WTC11 (cell line): ENCODE measurements at regions not wholly inside any gene's neighbourhood (a gene's known extent, or its start where the extent isn't known, plus 50 kb on each side); places are given as distances from the start of the nearest gene placed in this dataset.
A peak's percentile ranks its signal among the peaks of the same experiment; 100 is the strongest.

ENCODE experiments used
- ATAC-seq: fragments of 200-7000 bp; cut with Tn5 transposase; 2 replicates; pipeline ENCODE4 v1.10.0; 2021; ENCODE audit warnings: mild to moderate bottlenecking, moderate library complexity
- CTCF ChIA-PET: fragments of 300-600 bp; sonication (Branson Sonifier 250); formaldehyde crosslinking; loops from one replicate; lab custom pipeline; 2021; ENCODE audit warnings: antibody characterized with exemption; lab: Charles Lee
- POLR2A ChIA-PET: fragments of 350-600 bp; sonication (Branson Sonifier 250); formaldehyde crosslinking; loops from one replicate; lab custom pipeline; 2021; ENCODE audit warnings: antibody characterized with exemption; lab: Charles Lee
- DNase-seq: peaks from one replicate; pipeline ENCODE4 v3.0.0; 2021; ENCODE audit warnings: low spot score
- H3K27ac Mint-ChIP-seq: 2 replicates; pipeline ENCODE4 v1.8.0; 2021; ENCODE audit warnings: mixed read lengths
- H3K27me3 Mint-ChIP-seq: 2 replicates; pipeline ENCODE4 v1.8.0; 2021; ENCODE audit warnings: low read depth, mild to moderate bottlenecking, moderate library complexity, mixed read lengths
- H3K36me3 Mint-ChIP-seq: 2 replicates; pipeline ENCODE4 v1.8.0; 2021; ENCODE audit warnings: mixed read lengths
- H3K4me1 Mint-ChIP-seq: 2 replicates; pipeline ENCODE4 v1.8.0; 2022; ENCODE audit warnings: mixed read lengths
- H3K4me3 Mint-ChIP-seq: 2 replicates; pipeline ENCODE4 v1.8.0; 2021; ENCODE audit warnings: mild to moderate bottlenecking, moderate library complexity, mixed read lengths
- H3K9me3 Mint-ChIP-seq: 2 replicates; pipeline ENCODE4 v1.8.0; 2021; ENCODE audit warnings: mixed read lengths
- ARID4B ChIP-seq: sonication (generic); formaldehyde crosslinking; IDR thresholded peaks from 2 replicates; pipeline ENCODE4 v1.8.0; 2023; ENCODE audit warnings: missing genetic modification reagents, mild to moderate bottlenecking, borderline replicate concordance
- ATF6 ChIP-seq: sonication (generic); formaldehyde crosslinking; IDR thresholded peaks from 2 replicates; pipeline ENCODE4 v1.8.1; 2023; ENCODE audit warnings: mild to moderate bottlenecking, missing genetic modification reagents
- ESRRA ChIP-seq: sonication (generic); formaldehyde crosslinking; IDR thresholded peaks from 2 replicates; pipeline ENCODE4 v1.8.1; 2022; ENCODE audit warnings: mild to moderate bottlenecking, missing genetic modification reagents, borderline replicate concordance
- HMGA2 ChIP-seq: fragments of 250-450 bp; sonication (Bioruptor Pico); IDR thresholded peaks from 2 replicates; pipeline ENCODE4 v1.4.0; 2021; ENCODE audit warnings: mild to moderate bottlenecking, moderate library complexity
- IRF2 ChIP-seq: sonication (generic); formaldehyde crosslinking; IDR thresholded peaks from 2 replicates; pipeline ENCODE4 v1.8.0; 2022; ENCODE audit warnings: low read depth, missing genetic modification reagents, borderline replicate concordance
- JAZF1 ChIP-seq: fragments of 250-450 bp; sonication (Bioruptor Pico); IDR thresholded peaks from 2 replicates; pipeline ENCODE4 v1.9.0; 2021; ENCODE audit warnings: moderate library complexity, mild to moderate bottlenecking, inconsistent platforms
- KAT7 ChIP-seq: sonication (generic); formaldehyde crosslinking; IDR thresholded peaks from 2 replicates; pipeline ENCODE4 v1.8.1; 2023; ENCODE audit warnings: missing genetic modification reagents, mild to moderate bottlenecking, borderline replicate concordance
- MXD4 ChIP-seq: fragments of 250-450 bp; sonication (Bioruptor Pico); IDR thresholded peaks from 2 replicates; pipeline ENCODE4 v1.8.0; 2021; ENCODE audit warnings: mild to moderate bottlenecking, moderate library complexity, borderline replicate concordance
- NR1H2 ChIP-seq: sonication (generic); formaldehyde crosslinking; IDR thresholded peaks from 2 replicates; pipeline ENCODE4 v1.9.0; 2021; ENCODE audit warnings: mild to moderate bottlenecking, moderate library complexity, missing genetic modification reagents
- NR3C1 ChIP-seq: sonication (generic); formaldehyde crosslinking; conservative IDR thresholded peaks from 2 replicates; pipeline ENCODE4 v1.8.1; 2023; ENCODE audit warnings: low read depth, mild to moderate bottlenecking, missing genetic modification reagents
- OVOL2 ChIP-seq: fragments of 250-450 bp; sonication (Bioruptor Pico); IDR thresholded peaks from 2 replicates; pipeline ENCODE4 v1.9.0; 2021; ENCODE audit warnings: mild to moderate bottlenecking, borderline replicate concordance
- PRDM15 ChIP-seq: sonication (generic); formaldehyde crosslinking; IDR thresholded peaks from 2 replicates; pipeline ENCODE4 v1.8.0; 2022; ENCODE audit warnings: missing genetic modification reagents
- TCF7 ChIP-seq: sonication (generic); formaldehyde crosslinking; IDR thresholded peaks from 2 replicates; pipeline ENCODE4 v1.8.0; 2022; ENCODE audit warnings: mild to moderate bottlenecking, low read depth, missing genetic modification reagents, moderate library complexity
- TEAD1 ChIP-seq: sonication (generic); formaldehyde crosslinking; IDR thresholded peaks from 2 replicates; pipeline ENCODE4 v1.8.0; 2022; ENCODE audit warnings: mild to moderate bottlenecking, missing genetic modification reagents
- TF ChIP-seq, protein P1 (sequence below): sonication (generic); formaldehyde crosslinking; IDR thresholded peaks from 2 replicates; pipeline ENCODE4 v1.8.1; 2022; ENCODE audit warnings: low read depth, missing genetic modification reagents, borderline replicate concordance
- TF ChIP-seq, protein P2 (sequence below): sonication (generic); formaldehyde crosslinking; IDR thresholded peaks from 2 replicates; pipeline ENCODE4 v1.8.1; 2023; ENCODE audit warnings: mild to moderate bottlenecking, moderate library complexity, missing genetic modification reagents
- TF ChIP-seq, protein P3 (sequence below): fragments of 250-450 bp; sonication (Bioruptor Pico); IDR thresholded peaks from 2 replicates; pipeline ENCODE4 v1.9.0; 2021; ENCODE audit warnings: mild to moderate bottlenecking

DNA sequence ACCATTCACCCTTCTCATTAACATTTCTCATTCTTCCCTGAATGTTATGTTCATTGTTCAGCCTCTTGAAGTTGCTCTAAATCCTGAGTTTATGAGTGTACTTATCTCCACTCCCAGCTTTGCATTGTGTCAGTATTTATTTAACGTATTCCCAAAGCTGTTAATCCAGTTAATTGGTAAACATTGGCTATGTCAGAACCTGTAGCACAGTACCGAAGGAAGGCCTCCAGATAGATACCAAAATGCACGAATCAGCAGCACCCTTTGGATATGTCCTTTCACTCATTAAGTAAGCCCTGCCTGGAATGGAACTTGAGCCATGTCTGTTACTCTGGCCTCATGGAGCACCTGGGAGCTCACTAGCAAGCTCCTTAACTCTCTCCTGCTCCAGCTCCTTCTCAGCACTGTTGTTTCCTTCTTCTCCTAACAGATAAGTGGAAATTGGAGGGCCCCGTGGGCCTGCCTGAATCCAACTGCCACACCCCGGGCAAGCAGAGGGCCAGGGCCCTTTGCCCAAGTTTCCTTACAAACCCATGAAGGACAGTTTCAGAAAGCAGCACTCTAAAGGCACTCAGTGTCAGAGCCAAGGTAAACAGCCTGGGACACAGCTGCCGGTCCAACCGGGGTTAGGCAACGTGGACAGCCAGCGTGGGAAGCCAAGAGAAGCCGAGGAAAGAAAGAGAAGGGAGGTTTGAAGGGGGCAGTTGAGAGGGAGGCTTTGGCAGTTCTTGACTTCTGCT is 155.0 kb upstream of the SERP2 start:
- POLR2A ChIA-PET = interaction anchor here (0.5 to 1.2 kb wide), 2 partner anchors 218 to 291 kb away, joined by 3 to 4 read pairs; no protein-coding TSS in a partner anchor
- peaks cover 9% of the 10 kb centered on the region for H3K4me1 Mint-ChIP-seq
- no peaks in the 10 kb centered on the region for H3K9me3 Mint-ChIP-seq
- 0 out of 2 replicates have a peak overlapping the region, but pooled peaks have one; percentile 5 for H3K27ac Mint-ChIP-seq
- no peaks in the 10 kb centered on the region for H3K36me3 Mint-ChIP-seq
- ATAC-seq = no peak
- H3K4me3 Mint-ChIP-seq = no peak overlapping the region
- CTCF ChIA-PET = interaction anchor here (1.8 kb wide), 1 partner anchor 25 kb away, joined by 6 read pairs; no protein-coding TSS in a partner anchor
- no peaks in the 10 kb centered on the region; the same call in 1 of the 2 replicates for H3K27me3 Mint-ChIP-seq
- no peak for TF ChIP-seq MXD4 (CRISPR knock-in tag)
- no peak for TF ChIP-seq OVOL2
- TF ChIP-seq TEAD1 (CRISPR knock-in tag) = no peak
- TF ChIP-seq, protein P1, sequence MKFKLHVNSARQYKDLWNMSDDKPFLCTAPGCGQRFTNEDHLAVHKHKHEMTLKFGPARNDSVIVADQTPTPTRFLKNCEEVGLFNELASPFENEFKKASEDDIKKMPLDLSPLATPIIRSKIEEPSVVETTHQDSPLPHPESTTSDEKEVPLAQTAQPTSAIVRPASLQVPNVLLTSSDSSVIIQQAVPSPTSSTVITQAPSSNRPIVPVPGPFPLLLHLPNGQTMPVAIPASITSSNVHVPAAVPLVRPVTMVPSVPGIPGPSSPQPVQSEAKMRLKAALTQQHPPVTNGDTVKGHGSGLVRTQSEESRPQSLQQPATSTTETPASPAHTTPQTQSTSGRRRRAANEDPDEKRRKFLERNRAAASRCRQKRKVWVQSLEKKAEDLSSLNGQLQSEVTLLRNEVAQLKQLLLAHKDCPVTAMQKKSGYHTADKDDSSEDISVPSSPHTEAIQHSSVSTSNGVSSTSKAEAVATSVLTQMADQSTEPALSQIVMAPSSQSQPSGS (CRISPR knock-in tag) = no peak
- TF ChIP-seq PRDM15 = no peak
- TF ChIP-seq ATF6 (CRISPR knock-in tag) = no peak
- no peak for TF ChIP-seq IRF2
- TF ChIP-seq, protein P2, sequence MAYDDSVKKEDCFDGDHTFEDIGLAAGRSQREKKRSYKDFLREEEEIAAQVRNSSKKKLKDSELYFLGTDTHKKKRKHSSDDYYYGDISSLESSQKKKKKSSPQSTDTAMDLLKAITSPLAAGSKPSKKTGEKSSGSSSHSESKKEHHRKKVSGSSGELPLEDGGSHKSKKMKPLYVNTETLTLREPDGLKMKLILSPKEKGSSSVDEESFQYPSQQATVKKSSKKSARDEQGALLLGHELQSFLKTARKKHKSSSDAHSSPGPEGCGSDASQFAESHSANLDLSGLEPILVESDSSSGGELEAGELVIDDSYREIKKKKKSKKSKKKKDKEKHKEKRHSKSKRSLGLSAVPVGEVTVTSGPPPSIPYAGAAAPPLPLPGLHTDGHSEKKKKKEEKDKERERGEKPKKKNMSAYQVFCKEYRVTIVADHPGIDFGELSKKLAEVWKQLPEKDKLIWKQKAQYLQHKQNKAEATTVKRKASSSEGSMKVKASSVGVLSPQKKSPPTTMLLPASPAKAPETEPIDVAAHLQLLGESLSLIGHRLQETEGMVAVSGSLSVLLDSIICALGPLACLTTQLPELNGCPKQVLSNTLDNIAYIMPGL = no peak
- TF ChIP-seq, protein P3, sequence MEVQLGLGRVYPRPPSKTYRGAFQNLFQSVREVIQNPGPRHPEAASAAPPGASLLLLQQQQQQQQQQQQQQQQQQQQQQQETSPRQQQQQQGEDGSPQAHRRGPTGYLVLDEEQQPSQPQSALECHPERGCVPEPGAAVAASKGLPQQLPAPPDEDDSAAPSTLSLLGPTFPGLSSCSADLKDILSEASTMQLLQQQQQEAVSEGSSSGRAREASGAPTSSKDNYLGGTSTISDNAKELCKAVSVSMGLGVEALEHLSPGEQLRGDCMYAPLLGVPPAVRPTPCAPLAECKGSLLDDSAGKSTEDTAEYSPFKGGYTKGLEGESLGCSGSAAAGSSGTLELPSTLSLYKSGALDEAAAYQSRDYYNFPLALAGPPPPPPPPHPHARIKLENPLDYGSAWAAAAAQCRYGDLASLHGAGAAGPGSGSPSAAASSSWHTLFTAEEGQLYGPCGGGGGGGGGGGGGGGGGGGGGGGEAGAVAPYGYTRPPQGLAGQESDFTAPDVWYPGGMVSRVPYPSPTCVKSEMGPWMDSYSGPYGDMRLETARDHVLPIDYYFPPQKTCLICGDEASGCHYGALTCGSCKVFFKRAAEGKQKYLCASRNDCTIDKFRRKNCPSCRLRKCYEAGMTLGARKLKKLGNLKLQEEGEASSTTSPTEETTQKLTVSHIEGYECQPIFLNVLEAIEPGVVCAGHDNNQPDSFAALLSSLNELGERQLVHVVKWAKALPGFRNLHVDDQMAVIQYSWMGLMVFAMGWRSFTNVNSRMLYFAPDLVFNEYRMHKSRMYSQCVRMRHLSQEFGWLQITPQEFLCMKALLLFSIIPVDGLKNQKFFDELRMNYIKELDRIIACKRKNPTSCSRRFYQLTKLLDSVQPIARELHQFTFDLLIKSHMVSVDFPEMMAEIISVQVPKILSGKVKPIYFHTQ (CRISPR knock-in tag) = no peak
- no peak for TF ChIP-seq ARID4B
- no peak for TF ChIP-seq ESRRA (CRISPR knock-in tag)
- no peak for TF ChIP-seq JAZF1
- TF ChIP-seq TCF7 (CRISPR knock-in tag) = no peak
- no peak for TF ChIP-seq KAT7 (CRISPR knock-in tag)
- TF ChIP-seq NR3C1 (CRISPR knock-in tag) = no peak
- no peak for TF ChIP-seq HMGA2
- no peak for TF ChIP-seq NR1H2 (CRISPR knock-in tag)
- DNase-seq = no peak
